Astrocyte of the hippocampus (primary cell): ENCODE measurements at regions not wholly inside any gene's neighbourhood (a gene's known extent, or its start where the extent isn't known, plus 50 kb on each side); places are given as distances from the start of the nearest gene placed in this dataset.

Experiments used
- DNase-seq: peaks from one replicate; pipeline ENCODE4 v3.0.0; 2011; ENCODE audit warnings: low read depth, low spot score

DNA sequence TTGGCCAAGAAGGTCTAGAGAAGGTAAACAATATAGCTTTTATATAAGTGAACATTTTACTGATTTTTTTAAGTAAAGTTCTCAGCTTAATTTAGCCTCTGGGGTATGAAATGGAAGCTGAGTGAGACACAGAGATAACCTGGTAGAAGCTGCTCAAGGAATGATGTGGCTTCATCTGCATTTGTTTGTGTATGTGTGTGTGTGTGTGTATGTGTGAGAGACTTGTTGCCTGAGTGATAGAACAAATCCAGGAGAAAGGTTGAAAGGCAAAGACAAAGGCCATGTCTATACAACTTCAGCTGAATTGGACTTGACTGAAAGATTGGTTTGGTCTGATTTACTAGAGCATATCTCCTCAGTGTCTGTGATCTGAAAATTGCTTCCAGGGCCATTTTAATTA is 63.6 kb downstream of the PCDH7 start:
- DNase-seq: no peak

DNA sequence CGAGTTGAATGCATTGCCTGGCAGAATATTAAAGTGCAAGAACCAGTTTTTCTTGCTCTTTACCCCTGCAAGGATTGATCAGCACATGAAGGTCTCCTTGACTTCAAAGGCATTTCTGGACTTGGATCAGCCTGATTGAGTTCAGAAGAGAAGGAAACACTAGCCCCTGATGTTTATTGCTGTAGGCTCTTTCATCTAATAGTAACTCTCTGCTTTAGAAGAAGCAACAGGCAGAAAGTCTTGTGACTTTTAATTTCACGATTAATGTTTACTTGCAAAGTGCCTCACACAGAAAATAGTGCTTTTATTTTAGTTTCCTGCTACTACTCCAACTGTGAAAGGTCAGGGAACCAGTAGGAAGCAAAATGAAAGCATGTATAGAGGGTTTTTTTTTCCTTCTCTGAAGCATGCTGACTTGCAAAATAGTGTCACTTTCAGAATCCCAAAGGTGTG is 69.1 kb downstream of the PCDH7 start:
- DNase-seq: no peak

DNA sequence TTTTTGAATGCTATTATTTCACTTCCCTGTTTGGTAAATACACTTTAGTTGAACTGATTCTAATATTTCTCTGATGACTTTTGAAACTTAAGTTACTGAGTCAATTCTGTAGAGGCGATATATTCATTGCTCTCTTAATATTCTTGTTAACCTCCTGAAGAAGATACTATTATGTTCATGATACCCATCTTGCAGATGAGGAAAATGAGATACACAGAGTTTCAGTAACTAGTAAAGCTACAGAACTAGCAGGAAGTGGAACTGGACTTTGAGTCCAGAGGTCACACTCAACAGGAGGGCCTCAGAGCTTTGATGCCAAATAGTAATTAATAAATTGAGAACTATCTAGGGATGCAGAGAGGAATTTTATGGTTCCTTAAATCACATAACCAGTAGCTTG is 70.0 kb downstream of the PCDH7 start:
- no peak for DNase-seq

DNA sequence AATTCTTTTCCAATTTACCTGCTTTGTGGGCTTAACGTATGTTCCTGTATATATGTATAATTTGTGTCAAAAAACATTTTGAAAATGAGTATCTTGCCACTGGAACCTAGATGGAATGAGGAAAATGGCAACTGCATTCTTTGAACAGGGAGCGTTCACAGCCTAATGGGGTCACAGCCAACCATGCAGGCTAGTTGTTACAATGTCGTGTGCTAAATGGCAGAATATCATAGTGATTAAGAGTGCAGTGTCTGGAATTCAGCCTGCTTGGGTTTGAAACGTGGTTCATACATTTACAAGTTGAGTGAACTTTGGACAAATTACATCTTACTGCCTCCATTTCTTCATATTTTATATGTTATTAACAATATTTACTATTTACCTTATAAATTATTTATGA is 70.8 kb downstream of the PCDH7 start:
- DNase-seq: no peak

DNA sequence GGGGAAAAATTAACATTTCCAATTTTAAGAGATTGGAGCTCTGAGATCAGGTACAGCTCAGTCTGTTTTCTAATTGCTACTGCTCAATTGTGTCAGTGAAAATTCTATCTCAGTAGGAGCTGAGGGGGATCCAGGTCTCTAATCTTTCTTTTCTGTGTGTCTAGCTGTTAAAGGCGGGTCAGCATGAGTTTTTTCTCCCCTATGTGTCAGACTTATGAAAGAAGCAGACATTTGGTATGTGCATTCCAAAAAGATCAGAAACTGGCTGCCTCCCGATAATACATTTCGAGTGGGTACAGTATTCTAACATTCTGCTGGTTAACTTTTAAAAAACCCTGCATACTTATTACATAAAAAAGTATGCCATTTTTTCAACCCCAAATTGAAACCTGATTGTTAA is 72.4 kb downstream of the PCDH7 start:
- peak; percentile 16 for DNase-seq

DNA sequence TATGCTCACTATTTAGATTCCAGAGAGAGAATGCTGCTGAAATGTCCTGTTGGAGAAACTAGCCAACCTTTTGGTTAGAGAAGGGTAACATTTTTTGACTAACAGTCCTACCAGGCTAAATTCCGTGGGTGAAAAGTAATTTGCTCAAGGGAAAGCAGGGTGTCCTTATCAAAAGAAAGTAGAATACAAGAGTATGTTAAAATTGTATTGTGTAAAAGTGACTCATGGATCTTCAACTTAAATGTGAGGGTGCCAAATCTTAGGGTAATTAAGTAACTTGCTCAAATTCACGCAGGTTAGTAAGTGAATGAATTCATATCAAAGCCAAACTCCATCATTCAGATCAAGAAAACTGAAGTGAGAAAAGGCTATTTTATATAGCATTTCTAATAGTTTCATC is 81.7 kb downstream of the PCDH7 start:
- DNase-seq: no peak

DNA sequence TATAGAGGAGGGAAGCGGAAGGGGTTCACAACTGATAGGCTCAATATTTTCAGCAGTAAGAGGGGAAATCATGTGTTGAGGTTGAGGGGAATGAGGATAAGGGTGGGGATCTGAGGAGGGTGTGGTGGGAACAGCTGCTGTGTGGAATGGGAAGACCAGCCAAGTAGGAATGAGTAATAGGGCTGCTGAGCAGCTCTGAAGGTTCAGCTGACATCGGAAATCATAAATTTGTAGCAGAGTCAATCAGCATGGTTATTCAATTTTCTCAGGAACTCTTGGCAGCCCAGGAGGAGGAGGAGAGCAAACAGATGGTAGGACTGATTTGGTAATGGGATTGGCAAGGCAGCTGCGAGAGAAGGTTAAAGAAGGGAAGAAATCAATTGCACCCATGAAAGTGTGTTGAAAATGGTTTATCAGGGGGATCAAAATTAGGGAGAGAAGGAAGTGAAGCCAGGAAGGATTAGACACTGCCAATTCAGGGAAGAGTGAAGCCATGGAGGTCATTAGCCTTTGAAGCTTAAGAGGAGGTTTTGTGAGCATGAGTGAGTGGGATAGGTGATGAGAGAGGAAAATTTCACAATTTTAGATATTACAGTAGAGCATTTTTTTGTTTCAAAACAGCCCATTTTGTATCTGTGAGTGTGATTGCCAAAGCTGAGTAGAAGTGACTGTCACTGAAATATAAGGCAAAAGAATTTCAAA is 82.6 kb downstream of the PCDH7 start:
- DNase-seq: peak; percentile 19

DNA sequence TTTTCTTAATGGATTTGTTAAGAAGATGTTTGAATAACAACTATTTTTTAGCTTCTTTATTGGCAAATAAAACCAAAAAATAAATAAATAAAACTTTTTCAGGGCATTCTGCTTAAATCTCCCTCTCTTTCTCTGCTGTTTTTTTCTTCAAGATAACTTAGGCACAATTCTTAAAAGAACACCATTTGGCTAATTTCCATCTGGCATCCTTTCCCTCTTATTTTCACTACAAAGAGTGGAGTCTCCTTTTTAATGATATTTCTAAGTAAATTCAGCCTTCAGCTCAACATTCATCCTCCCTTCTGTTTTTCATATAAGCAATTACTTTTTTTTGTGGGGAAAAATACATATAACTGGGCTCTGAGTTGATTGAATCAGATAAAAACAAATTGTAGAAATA is 88.1 kb downstream of the PCDH7 start:
- no peak for DNase-seq

DNA sequence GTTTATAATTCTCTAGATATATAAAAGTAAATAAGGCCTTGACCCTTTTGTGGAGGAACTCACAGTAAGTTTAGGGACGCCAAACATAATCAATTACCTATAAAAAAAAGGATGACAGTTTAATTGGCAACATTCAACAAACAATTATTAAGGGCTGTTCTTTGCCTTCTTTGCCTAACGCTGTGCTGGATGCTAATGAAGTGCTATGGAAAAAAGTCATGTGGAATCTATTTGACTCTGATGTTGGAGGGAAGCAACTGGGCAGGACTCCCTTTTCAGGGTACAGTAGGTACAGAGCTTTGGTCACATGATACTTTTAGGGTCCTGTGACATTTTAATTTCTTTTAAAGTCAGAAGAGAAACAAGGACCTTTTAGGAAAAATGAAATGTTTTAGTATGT is 91.1 kb downstream of the PCDH7 start:
- no peak for DNase-seq

DNA sequence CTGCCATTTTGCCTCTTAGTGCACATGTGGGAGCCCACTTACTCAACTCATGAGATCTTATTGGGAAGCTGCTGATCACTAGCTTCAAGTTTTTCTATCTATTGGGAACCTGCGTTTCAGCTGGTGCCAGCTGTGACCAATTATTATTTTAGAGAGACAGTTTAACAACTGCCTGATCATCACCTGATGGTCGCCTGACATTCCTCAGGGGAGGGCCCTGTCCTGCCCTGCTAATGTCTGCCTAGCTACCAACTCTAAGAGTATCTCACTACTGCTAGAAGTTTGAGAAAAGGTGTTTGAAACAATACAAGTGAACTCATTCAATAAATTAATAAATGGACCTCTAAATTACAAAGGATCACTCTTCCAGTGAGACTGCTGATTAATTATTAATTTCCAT is 95.5 kb downstream of the PCDH7 start:
- no peak for DNase-seq

DNA sequence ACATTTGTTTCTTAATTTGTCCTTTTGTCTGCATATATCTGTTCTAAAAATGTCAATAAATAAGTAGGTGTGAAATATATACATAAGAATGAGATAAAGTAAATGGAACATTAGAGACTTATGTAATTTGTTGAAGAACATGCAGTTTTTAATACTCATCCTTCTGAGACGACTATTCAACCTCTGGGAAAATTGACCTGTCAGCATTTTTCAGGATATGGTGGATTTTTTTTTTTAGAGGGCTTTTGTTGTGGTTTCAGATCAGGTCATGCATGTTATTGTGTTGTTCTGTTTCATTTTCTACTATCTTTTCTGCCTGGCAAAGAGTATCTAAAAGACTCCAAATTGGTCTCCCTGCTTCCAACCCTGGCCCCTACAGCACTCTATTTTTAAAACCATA is 97.3 kb downstream of the PCDH7 start:
- DNase-seq: no peak

DNA sequence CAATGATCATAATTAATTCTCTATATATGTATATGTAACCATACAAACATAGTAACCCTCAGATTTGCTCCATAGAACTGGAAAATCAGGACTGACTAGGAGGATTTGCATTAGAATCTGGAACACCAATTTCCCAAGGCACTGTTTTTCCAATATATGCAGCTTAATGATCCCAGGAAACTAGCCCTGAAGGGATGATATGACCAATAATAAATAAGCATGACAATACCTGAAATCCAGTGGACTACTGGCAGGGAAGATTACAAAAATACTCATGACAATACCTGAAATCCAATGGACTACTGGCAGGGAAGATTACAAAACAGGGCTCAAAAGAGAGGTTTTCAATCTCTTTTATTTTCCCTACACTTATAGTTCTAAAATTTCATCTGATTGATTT is 98.4 kb downstream of the PCDH7 start:
- DNase-seq: no peak

DNA sequence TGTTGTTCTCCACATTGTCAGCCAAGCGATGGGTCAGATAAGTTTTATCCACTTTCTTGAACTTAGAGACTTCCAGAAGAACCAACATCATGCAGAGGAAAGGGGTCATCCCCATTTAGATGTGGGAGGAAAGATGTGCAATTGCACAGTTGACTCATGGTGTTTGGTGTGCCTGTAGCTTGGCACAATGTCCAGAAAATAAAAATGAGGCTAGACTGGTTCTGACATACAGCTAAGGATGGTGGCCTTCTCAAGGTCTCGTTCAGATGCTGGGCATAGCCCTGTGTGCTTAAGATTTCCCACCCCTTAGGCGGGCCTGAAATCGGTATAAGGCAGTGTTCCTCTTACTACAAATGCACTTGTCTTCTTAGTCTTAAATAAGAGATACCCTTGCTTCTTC is 101.1 kb downstream of the PCDH7 start:
- no peak for DNase-seq

DNA sequence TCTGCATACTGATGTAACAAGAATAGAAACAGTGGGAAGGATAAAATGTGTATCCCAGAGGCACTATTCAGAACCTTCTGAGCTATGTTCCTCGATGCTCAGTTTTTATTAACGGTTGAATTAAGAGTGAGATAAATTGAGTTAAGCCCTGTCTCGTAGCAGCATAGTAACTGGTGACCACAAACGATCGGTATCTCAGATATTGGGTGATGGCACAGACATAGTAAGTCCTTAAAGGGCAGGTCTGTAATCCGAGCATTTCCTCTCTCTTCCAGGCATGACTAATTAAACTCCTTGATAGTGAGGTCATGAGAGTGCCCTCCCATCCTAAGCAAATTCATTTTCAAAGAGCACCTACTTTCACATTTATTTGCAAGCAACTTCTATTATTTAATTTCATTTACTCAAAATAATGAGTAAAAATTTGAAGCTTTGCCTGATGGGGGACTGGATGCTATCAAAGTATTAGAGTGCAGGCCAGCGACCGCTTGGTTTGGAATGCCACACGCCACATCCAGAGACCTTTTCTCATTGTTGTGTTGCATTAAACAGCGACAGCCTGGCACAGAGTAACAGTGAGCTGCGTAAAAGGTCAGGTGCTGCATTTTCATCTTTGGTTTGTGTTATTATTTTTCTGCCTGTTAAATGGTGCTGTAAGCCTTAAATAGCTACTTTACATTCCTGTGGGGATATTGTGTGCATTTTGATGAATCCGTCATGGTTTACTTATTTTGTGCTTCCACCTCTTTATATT is 101.9 kb downstream of the PCDH7 start:
- peak; percentile 53 for DNase-seq

DNA sequence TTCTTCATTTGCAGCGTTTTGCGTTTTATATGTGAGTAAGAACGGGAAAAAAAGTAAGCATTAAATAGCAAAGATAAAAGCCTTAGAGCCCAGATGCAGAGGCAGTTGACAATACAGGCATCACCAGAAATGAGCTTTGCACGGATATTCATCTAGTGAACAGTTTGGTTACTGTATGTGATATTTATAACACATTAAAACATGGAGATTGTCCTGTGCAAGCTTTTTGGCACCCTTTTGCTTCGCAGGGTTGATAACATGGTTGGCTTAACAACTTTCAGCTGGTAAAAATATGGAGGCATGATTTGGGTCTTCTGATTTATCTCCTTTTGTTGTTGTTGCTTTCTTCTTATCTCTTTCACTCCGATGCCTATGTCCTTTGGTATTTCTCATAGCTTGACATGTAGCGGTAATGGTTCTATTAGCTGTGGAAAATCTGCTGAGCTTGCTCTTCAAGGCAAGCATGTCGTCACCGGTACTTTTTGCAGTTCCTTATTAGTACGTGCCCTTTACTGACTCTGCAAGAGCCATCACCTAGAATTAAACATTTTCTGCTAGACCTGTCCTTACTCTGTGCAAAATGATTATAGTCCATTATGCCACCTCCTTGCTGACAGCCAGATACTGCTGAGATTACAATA is 102.9 kb downstream of the PCDH7 start:
- DNase-seq: no peak

DNA sequence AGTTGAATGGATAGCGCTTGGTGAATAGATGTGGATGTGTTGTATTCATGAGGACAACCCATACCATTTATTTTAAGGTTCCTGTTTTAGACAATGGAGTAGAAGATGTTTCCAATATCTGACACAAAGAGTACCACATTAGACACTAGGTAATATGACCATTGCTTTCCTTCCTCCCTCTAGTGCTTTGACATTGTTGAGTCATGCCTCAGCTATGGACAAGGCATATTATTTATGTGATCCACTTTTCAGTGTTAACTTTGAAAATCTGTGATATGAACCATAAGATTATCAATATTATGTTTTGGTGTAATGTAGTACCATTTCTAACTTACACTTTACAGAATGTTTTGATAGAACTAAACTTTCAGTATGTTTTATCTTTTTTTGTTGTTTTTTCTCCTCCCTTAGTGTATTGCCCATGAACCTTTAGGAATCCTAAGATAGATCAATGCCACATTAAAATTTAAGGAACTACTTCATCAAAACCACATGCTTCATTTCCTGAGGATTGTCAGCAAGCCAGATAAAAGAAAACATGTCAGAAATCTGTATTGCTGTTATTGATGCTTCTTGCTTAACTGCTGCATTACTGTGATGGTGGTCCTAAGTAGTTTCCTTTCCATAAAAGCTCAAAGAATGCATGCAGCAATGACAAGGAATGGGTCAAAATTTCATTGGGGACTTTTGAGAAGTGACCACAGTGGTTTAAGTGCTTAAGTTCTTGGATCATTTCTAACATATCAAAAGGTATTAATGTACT is 105.0 kb downstream of the PCDH7 start:
- peak; percentile 11 for DNase-seq

DNA sequence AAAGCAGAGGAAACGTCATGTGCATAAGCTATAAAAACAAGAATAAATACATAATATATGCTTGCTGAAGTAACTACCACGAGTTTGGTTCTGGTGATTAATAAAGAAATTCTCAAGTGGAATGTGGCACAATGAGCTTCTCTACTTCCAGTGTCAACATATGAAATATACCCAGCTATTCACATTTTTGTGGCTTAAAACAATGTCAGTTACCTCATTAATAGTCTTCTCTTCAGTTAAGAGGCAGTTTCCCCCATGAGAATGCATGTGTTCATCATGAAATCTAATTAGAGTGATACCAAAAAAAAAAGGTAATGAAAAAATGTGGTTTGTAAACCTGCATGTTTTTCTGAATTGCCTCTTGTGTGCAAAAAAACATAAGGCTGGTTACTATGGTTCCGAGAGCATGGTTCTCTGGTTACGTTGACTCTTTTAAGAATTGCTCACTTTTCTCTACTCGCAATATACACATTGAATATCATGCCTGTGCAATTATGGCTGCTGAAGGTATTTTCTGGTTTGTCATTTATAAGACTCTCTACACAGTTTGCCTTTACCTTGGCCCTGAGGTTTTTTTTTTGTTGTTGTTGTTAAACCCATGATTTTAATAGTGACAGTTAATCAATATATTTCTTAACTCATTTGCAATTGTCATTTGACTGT is 108.2 kb downstream of the PCDH7 start:
- DNase-seq: peak; percentile 61

DNA sequence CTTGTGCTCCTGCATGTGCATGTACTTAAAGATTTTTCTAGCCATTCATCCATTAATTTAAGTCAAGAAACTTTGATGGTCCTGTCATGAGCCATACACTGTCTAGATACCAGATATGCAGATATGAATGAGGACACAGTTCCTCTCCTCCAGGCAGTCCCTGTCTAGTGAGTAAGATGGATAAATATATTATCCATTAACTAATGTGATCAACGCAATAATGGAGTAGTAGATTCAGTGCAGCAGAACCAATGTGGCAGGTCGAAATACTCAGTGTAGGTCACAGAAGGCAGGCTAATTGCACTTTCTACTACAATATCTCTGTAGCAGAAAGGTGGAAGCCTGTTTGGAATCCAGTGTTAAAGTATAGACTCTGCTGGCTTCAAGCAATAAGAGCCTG is 112.5 kb downstream of the PCDH7 start:
- DNase-seq: no peak

DNA sequence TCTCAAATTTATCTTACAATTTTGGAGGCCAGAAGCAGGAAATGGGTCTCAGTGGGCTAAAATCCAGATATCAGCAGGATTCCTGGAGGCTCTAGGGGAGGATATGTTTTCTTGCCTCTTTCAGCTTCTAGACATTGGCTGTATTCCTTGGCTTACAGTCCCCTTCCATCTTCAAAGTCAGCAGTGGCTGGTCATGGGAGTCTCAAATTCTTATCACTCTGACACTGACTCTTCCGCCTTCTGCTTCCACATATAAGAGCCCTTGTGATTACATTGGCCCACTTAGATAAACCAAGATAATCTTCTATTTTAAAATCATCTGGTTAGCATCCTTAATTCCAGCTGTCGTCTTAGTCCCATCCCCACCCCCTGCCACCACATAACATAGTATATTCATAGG is 113.0 kb downstream of the PCDH7 start:
- no peak for DNase-seq

DNA sequence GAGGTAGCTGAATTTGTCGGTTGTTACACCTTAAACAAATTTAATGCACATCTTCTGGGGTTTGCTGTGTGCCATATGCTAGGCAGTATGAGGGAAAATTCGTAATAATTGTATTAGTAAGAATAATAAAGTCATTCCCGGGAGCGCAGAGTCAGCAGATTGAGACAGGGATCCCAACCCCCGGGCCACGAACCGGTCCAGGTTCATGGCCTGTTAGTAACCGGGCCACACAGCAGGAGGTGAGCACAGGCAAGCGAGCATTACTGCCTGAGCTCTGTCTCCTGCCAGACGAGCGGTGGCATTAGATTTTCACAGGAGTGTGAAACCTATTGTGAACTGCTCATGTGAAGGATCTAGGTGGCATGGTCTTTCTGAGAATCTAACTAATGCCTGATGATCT is 114.9 kb downstream of the PCDH7 start:
- no peak for DNase-seq

DNA sequence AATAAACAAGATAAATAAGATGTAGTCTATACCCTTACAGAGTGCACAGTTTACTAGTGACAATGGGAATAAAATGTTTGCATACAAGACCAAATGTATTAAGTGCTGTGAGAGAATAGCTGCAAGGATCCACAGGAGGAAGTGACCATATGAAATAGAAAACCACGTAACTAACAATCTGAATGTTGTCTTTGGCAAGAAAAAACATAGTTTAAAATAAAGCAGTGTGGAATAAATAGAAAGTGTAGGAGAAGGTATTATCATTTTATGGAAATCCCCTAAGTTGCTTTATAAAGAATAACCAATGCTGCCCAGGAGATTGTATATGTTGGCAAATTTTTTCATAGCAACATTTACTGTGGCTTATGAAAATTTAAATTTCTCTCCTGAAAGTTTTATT is 116.1 kb downstream of the PCDH7 start:
- DNase-seq: peak; percentile 28

DNA sequence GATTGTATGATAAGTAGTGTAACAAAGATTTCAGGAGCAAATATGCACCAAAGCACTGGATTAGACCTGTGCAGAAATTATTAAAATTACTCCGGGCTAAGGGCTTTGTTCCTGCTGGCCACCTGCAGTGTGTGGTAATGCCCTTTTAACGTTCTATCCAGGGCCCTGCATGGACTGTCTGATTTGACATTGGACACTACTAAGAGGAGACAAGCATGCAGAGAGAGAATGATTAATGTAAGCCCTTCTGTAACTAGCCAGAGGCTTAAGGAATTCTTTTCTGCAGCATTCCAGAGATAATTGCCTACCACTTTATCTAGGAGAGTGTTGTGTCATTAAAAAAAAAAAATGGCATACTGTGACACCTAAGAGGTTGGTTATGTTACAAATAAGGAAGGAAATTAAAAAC is 117.0 kb downstream of the PCDH7 start:
- peak; percentile 69 for DNase-seq
